ENCODE measurements at regions not wholly inside any gene's neighbourhood (a gene's known extent, or its start where the extent isn't known, plus 50 kb on each side); places are given as distances from the start of the nearest gene placed in this dataset.

DNA sequence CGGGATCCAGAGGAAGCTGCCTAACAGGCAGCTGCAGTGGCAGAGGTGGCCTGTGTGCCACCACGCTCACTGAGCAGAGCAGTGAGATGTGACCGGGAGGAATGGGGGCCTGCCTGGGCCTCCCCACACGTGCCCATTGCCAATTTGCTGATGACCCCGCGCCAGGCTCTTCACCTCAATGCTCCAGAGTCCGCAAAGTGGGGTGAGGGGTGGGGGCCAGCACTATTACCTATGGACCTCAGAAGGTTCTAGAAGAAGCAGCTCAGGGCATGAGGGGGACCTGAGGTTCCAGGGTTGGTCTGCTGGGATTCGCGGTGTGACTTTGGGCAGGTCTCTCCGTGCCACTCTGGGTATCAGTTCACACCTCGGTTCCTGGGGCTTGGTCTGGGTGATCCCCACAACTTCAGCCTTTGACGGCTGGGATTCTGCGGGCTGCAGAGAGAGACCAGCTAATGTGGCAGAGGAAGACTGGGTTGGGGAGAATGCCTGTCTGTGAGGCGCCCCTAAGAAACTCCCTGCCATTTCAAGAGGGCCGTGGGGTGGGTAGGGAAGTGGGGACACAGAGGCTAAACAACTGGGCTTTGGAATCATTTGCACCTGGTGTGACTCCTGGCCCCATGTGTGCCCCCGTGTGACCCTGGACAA is 231.0 kb upstream of the MVB12B start:
- Histone ChIP-seq H3K4me1 (ENCODE audit: control insufficient read depth in 1 of 2, extremely low read depth in 1 of 2, insufficient read depth in 2 of 2, low read length in 2 of 2) (no peaks in the 10 kb centered on the region), H3K27ac (ENCODE audit: low read length) (no peak overlapping the region), H3K27me3 (replicated peaks in 1 of 2; ENCODE audit: control insufficient read depth in 2 of 2, extremely low read depth in 1 of 2, insufficient read depth in 2 of 2, low read length in 1 of 2) (peaks cover 0 to 13% of the 10 kb centered on the region in 2 experiments), H3K4me3 (ENCODE audit: control insufficient read depth in 1 of 2, extremely low read depth in 1 of 2, low read length in 1 of 2) (no peak overlapping the region), H3K9me3 (no peaks in the 10 kb centered on the region), H3K36me3 (ENCODE audit: control insufficient read depth in 2 of 2, extremely low read depth in 1 of 2, insufficient read depth in 1 of 2, low read length in 1 of 2) (no peaks in the 10 kb centered on the region)
- ChIA-PET POLR2A (no interaction called here), CTCF (no interaction called here)
- Mint-ChIP-seq H3K9me3 (no peaks in the 10 kb centered on the region), H3K4me3 (no peak overlapping the region), H3K4me1 (no peaks in the 10 kb centered on the region), H3K27me3 (peaks cover 11 to 15% of the 10 kb centered on the region in 2 donors), H3K36me3 (no peaks in the 10 kb centered on the region), H3K27ac (no peak overlapping the region)
- WGBS (ENCODE audit: insufficient coverage) = 83% methylated on average over 11 of the region's 16 CpGs
- DNase-seq (no peak), ATAC-seq (replicated peaks in 1 of 4) (no peak)

DNA sequence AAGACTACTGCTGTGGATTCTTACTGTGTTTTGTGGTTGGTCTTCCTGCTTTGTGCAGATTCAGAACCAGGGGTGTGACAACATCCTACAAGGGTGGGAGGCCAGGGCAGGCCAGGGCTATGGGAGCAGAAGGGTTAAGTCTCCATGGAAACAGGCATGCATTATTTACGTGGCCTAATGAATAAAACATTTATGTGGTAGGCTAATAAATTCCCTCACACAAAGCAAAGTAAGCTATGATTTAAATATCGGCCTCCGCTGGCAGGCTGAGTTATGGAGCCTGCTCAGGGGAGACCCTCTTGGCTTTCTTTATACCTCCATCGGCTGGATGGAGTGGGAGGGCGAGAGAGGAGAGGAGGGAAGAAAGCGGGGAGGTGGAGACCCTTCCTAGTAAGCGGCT is 230.3 kb upstream of the MVB12B start:
- Histone ChIP-seq H3K9me3 (no peaks in the 10 kb centered on the region), H3K27me3 (replicated peaks in 1 of 2; ENCODE audit: control insufficient read depth in 2 of 2, extremely low read depth in 1 of 2, insufficient read depth in 2 of 2, low read length in 1 of 2) (peaks cover 0 to 8% of the 10 kb centered on the region in 2 experiments), H3K36me3 (ENCODE audit: control insufficient read depth in 2 of 2, extremely low read depth in 1 of 2, insufficient read depth in 1 of 2, low read length in 1 of 2) (no peaks in the 10 kb centered on the region), H3K4me3 (ENCODE audit: control insufficient read depth in 1 of 2, extremely low read depth in 1 of 2, low read length in 1 of 2) (no peak overlapping the region), H3K4me1 (ENCODE audit: control insufficient read depth in 1 of 2, extremely low read depth in 1 of 2, insufficient read depth in 2 of 2, low read length in 2 of 2) (no peaks in the 10 kb centered on the region), H3K27ac (ENCODE audit: low read length) (no peak overlapping the region)
- no peaks in the 10 kb centered on the region for H3K4me1 Mint-ChIP-seq
- ChIA-PET CTCF (no interaction called here), POLR2A (no interaction called here)
- ATAC-seq (replicated peaks in 1 of 4) = no peak
- no peak overlapping the region for H3K27ac Mint-ChIP-seq
- no peak overlapping the region for H3K4me3 Mint-ChIP-seq
- peaks cover 8 to 19% of the 10 kb centered on the region in 2 donors for H3K27me3 Mint-ChIP-seq
- H3K9me3 Mint-ChIP-seq = no peaks in the 10 kb centered on the region
- 87% methylated on average over 3 of the region's 7 CpGs for WGBS (ENCODE audit: insufficient coverage)
- no peak for DNase-seq
- H3K36me3 Mint-ChIP-seq = no peaks in the 10 kb centered on the region

DNA sequence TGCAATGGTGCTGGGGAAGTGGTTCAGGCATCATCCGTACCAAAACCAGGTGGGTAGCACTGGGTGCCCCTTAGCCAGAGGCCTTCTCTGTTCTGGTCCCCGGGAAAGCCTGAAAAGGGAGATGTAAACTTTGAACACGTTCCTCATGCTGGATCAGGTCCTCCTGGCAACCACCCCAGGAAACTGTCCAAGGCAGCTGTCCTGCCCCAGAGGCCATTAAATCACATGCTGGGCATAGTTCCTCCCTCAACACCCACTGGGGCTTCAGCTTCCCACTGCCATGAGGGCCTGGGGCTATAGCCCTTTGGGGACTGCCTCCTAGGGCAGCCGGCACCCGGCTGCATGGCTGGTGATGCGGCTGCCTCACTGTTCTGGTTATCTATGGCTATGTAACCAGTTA is 228.9 kb upstream of the MVB12B start:
- DNase-seq (no peak), ATAC-seq (replicated peaks in 1 of 4) (no peak)
- no peaks in the 10 kb centered on the region for H3K9me3 Mint-ChIP-seq
- H3K9me3 ChIP-seq = no peaks in the 10 kb centered on the region
- no peaks in the 10 kb centered on the region for H3K36me3 ChIP-seq (ENCODE audit: control insufficient read depth in 2 of 2, extremely low read depth in 1 of 2, insufficient read depth in 1 of 2, low read length in 1 of 2)
- no peak overlapping the region for H3K27ac Mint-ChIP-seq
- 82% methylated on average over 3 of the region's 6 CpGs for WGBS (ENCODE audit: insufficient coverage)
- H3K27me3 ChIP-seq (replicated peaks in 1 of 2; ENCODE audit: control insufficient read depth in 2 of 2, extremely low read depth in 1 of 2, insufficient read depth in 2 of 2, low read length in 1 of 2) = peaks cover 0 to 4% of the 10 kb centered on the region in 2 experiments
- H3K4me3 ChIP-seq (ENCODE audit: control insufficient read depth in 1 of 2, extremely low read depth in 1 of 2, low read length in 1 of 2) = no peak overlapping the region
- H3K27ac ChIP-seq (ENCODE audit: low read length) = no peak overlapping the region
- POLR2A ChIA-PET = no interaction called here
- H3K4me3 Mint-ChIP-seq = no peak overlapping the region
- no peaks in the 10 kb centered on the region for H3K4me1 Mint-ChIP-seq
- CTCF ChIA-PET = no interaction called here
- H3K4me1 ChIP-seq (ENCODE audit: control insufficient read depth in 1 of 2, extremely low read depth in 1 of 2, insufficient read depth in 2 of 2, low read length in 2 of 2) = no peaks in the 10 kb centered on the region
- peaks cover 7 to 19% of the 10 kb centered on the region in 2 donors for H3K27me3 Mint-ChIP-seq
- no peaks in the 10 kb centered on the region for H3K36me3 Mint-ChIP-seq

DNA sequence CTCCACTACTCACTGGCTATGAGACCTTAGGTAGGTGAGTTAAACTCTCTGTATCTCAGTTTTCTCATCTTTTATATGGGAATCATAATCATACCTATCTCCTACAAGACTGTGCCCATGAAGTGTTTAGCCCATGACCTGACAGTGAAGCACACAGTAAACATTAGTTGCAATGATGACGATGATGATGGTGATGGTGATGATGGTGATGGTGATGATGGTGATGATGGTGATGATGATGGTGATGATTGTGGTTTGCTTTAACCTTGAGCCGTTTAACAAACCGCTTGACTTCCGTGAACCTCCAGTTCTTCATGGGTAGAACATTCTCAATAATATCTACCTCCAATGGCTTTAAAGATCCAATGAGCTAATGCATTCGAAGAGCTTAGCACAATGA is 220.2 kb upstream of the MVB12B start:
- CTCF ChIA-PET = no interaction called here
- DNase-seq (no peak), ATAC-seq (replicated peaks in 1 of 4) (no peak)
- H3K36me3 Mint-ChIP-seq = no peaks in the 10 kb centered on the region
- peaks cover 3 to 31% of the 10 kb centered on the region in 2 experiments for H3K27me3 ChIP-seq (replicated peaks in 1 of 2; ENCODE audit: control insufficient read depth in 2 of 2, extremely low read depth in 1 of 2, insufficient read depth in 2 of 2, low read length in 1 of 2)
- no peak overlapping the region for H3K27ac ChIP-seq (ENCODE audit: low read length)
- POLR2A ChIA-PET = no interaction called here
- H3K4me3 Mint-ChIP-seq = no peak overlapping the region
- no peaks in the 10 kb centered on the region for H3K4me1 ChIP-seq (ENCODE audit: control insufficient read depth in 1 of 2, extremely low read depth in 1 of 2, insufficient read depth in 2 of 2, low read length in 2 of 2)
- no peaks in the 10 kb centered on the region for H3K9me3 Mint-ChIP-seq
- H3K9me3 ChIP-seq = no peaks in the 10 kb centered on the region
- no peaks in the 10 kb centered on the region for H3K36me3 ChIP-seq (ENCODE audit: control insufficient read depth in 2 of 2, extremely low read depth in 1 of 2, insufficient read depth in 1 of 2, low read length in 1 of 2)
- 93% methylated on average over 2 of the region's 5 CpGs for whole genome bisulfite sequencing (ENCODE audit: insufficient coverage)
- H3K4me3 ChIP-seq (ENCODE audit: control insufficient read depth in 1 of 2, extremely low read depth in 1 of 2, low read length in 1 of 2) = no peak overlapping the region
- H3K27me3 Mint-ChIP-seq = peaks cover 37 to 42% of the 10 kb centered on the region in 2 donors
- H3K27ac Mint-ChIP-seq = no peak overlapping the region
- no peaks in the 10 kb centered on the region for H3K4me1 Mint-ChIP-seq

DNA sequence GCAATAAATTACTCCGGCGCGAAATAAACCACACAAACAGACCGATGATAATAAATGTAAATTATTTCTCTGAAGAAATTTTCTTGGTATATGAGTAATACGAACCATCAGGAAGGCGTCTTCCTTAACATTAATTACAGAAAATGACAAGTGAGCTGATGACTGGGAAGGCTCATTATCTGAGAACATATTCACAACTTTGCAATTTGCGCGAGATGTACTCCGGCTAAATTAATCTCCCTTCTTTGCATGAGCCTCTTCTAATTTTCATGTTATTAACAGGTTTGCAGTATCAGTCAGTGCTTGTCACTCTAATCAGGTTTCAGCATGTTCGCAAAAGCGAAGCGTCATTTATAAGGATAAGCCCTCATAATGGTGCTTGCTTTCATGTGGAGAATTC is 218.9 kb upstream of the MVB12B start:
- DNase-seq (no peak), ATAC-seq (replicated peaks in 1 of 4) (no peak)
- Mint-ChIP-seq H3K36me3 (no peaks in the 10 kb centered on the region), H3K4me1 (no peaks in the 10 kb centered on the region), H3K9me3 (no peaks in the 10 kb centered on the region), H3K27ac (no peak overlapping the region), H3K27me3 (peaks cover 38 to 44% of the 10 kb centered on the region in 2 donors), H3K4me3 (no peak overlapping the region)
- no peaks in the 10 kb centered on the region for H3K4me1 ChIP-seq (ENCODE audit: control insufficient read depth in 1 of 2, extremely low read depth in 1 of 2, insufficient read depth in 2 of 2, low read length in 2 of 2)
- peaks cover 3 to 38% of the 10 kb centered on the region in 2 experiments for H3K27me3 ChIP-seq (replicated peaks in 1 of 2; ENCODE audit: control insufficient read depth in 2 of 2, extremely low read depth in 1 of 2, insufficient read depth in 2 of 2, low read length in 1 of 2)
- H3K4me3 ChIP-seq (ENCODE audit: control insufficient read depth in 1 of 2, extremely low read depth in 1 of 2, low read length in 1 of 2) = no peak overlapping the region
- no peaks in the 10 kb centered on the region for H3K36me3 ChIP-seq (ENCODE audit: control insufficient read depth in 2 of 2, extremely low read depth in 1 of 2, insufficient read depth in 1 of 2, low read length in 1 of 2)
- no peak overlapping the region for H3K27ac ChIP-seq (ENCODE audit: low read length)
- ChIA-PET POLR2A (no interaction called here), CTCF (no interaction called here)
- 100% methylated on average over 3 of the region's 12 CpGs for WGBS (ENCODE audit: insufficient coverage)
- H3K9me3 ChIP-seq = no peaks in the 10 kb centered on the region

DNA sequence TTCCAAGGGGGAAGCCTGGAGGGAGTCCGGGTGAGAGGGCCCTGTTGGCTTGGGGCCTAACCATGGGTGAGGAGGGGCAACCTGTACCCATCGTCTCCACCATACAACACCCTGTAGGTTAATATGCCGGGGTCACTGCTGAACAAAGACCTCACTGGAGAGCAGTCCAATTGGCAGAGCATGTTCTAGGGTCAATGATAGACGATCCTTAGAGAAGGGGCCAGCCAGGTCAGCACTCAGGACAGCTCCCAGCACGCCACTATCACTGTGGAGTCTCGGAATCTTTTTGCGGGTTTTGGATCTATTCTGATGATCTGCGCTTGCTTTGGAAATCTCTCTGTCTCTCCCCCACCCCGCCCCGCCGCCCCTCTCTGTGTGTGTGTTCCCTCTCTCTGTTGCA is 218.4 kb upstream of the MVB12B start:
- Mint-ChIP-seq H3K27ac (no peak overlapping the region), H3K36me3 (no peaks in the 10 kb centered on the region), H3K9me3 (no peaks in the 10 kb centered on the region), H3K4me1 (no peaks in the 10 kb centered on the region), H3K27me3 (peaks cover 37 to 45% of the 10 kb centered on the region in 2 donors), H3K4me3 (no peak overlapping the region)
- DNase-seq (no peak), ATAC-seq (replicated peaks in 1 of 4) (no peak)
- Histone ChIP-seq H3K4me3 (ENCODE audit: control insufficient read depth in 1 of 2, extremely low read depth in 1 of 2, low read length in 1 of 2) (no peak overlapping the region), H3K4me1 (ENCODE audit: control insufficient read depth in 1 of 2, extremely low read depth in 1 of 2, insufficient read depth in 2 of 2, low read length in 2 of 2) (no peaks in the 10 kb centered on the region), H3K27ac (ENCODE audit: low read length) (no peak overlapping the region), H3K27me3 (replicated peaks in 1 of 2; ENCODE audit: control insufficient read depth in 2 of 2, extremely low read depth in 1 of 2, insufficient read depth in 2 of 2, low read length in 1 of 2) (peaks cover 3 to 40% of the 10 kb centered on the region in 2 experiments), H3K36me3 (ENCODE audit: control insufficient read depth in 2 of 2, extremely low read depth in 1 of 2, insufficient read depth in 1 of 2, low read length in 1 of 2) (no peaks in the 10 kb centered on the region), H3K9me3 (no peaks in the 10 kb centered on the region)
- CTCF ChIA-PET = no interaction called here
- POLR2A ChIA-PET = no interaction called here
- WGBS (ENCODE audit: insufficient coverage) = 31% methylated on average over 7 of the region's 11 CpGs

- no peak overlapping the region for H3K4me3 ChIP-seq (ENCODE audit: control insufficient read depth in 1 of 2, extremely low read depth in 1 of 2, low read length in 1 of 2)
- H3K36me3 ChIP-seq (ENCODE audit: control insufficient read depth in 2 of 2, extremely low read depth in 1 of 2, insufficient read depth in 1 of 2, low read length in 1 of 2) = no peaks in the 10 kb centered on the region
- Mint-ChIP-seq H3K36me3 (no peaks in the 10 kb centered on the region), H3K27ac (no peak overlapping the region), H3K27me3 (peaks cover 36 to 46% of the 10 kb centered on the region in 2 donors), H3K9me3 (no peaks in the 10 kb centered on the region), H3K4me1 (no peaks in the 10 kb centered on the region), H3K4me3 (no peak overlapping the region)
- ChIA-PET POLR2A (no interaction called here), CTCF (no interaction called here)
- H3K27me3 ChIP-seq (replicated peaks in 1 of 2; ENCODE audit: control insufficient read depth in 2 of 2, extremely low read depth in 1 of 2, insufficient read depth in 2 of 2, low read length in 1 of 2) = peaks cover 3 to 42% of the 10 kb centered on the region in 2 experiments
- no peak for ATAC-seq (replicated peaks in 1 of 4)
- H3K4me1 ChIP-seq (ENCODE audit: control insufficient read depth in 1 of 2, extremely low read depth in 1 of 2, insufficient read depth in 2 of 2, low read length in 2 of 2) = no peaks in the 10 kb centered on the region
- no peak for DNase-seq
- no peaks in the 10 kb centered on the region for H3K9me3 ChIP-seq
- no peak overlapping the region for H3K27ac ChIP-seq (ENCODE audit: low read length)
Observed at GRCh38 chr9:126109575-126109974, 217.1 kb upstream of the MVB12B start.
